BE2C (cell line): ENCODE measurements at regions not wholly inside any gene's neighbourhood (a gene's known extent, or its start where the extent isn't known, plus 50 kb on each side); places are given as distances from the start of the nearest gene placed in this dataset.

Experiments used
- DNase-seq: peaks from one replicate; pipeline ENCODE4 v3.0.0-alpha.2; 2020
- H3K27me3 ChIP-seq: fragments of 250-450 bp; sonication (Bioruptor Pico); 2 replicates; pipeline ENCODE4 v1.5.1; 2020; ENCODE audit warnings: mild to moderate bottlenecking
- H3K36me3 ChIP-seq: fragments of 250-450 bp; sonication (Bioruptor Pico); 2 replicates; pipeline ENCODE4 v1.5.1; 2020; ENCODE audit warnings: mild to moderate bottlenecking
- H3K4me1 ChIP-seq: fragments of 250-450 bp; sonication (Bioruptor Pico); 2 replicates; pipeline ENCODE4 v1.5.1; 2020
- H3K4me3 ChIP-seq: 2 replicates; pipeline ENCODE4 v1.5.1; 2011; ENCODE audit warnings: low read depth, low read length
- H3K9me3 ChIP-seq: fragments of 250-450 bp; sonication (Bioruptor Pico); 2 replicates; pipeline ENCODE4 v1.5.1; 2020
- CTCF ChIP-seq: IDR thresholded peaks from 2 replicates; pipeline ENCODE4 v1.5.1; 2012; ENCODE audit warnings: mild to moderate bottlenecking, low read depth, low read length

GRCh38 chr2:157058161-157058560 is 199.3 kb upstream of the GALNT5 start:
- TF ChIP-seq CTCF, result no peak
- no peak overlapping the region for H3K4me3 ChIP-seq
- no peaks in the 10 kb centered on the region for H3K36me3 ChIP-seq
- no peaks in the 10 kb centered on the region for H3K27me3 ChIP-seq
- H3K9me3 ChIP-seq, result no peaks in the 10 kb centered on the region
- H3K4me1 ChIP-seq, result no peaks in the 10 kb centered on the region
- no peak for DNase-seq

DNA sequence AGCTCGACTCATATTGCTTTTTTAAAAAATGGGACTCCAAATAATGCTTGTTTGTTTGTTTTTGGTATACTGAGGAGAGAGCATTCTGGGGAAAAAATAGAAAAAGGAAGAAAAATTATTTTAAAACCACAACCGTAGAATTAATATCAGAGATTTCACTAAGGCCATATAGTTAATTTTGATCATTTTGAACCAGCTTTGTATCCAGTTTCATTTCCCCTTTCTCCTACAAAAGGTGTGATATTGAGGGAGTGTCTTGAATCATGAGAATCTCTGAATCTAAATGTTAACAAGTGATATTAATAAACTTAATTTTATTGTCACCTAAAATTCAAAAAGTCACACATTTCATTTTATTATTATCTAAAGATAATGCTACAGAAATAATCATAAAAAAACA is 198.5 kb upstream of the GALNT5 start:
- Histone ChIP-seq H3K9me3 (no peaks in the 10 kb centered on the region), H3K36me3 (no peaks in the 10 kb centered on the region), H3K27me3 (no peaks in the 10 kb centered on the region), H3K4me1 (no peaks in the 10 kb centered on the region), H3K4me3 (no peak overlapping the region)
- DNase-seq, result no peak
- TF ChIP-seq CTCF, result no peak

- no peak for DNase-seq
Measured at GRCh38 chr2:157061799-157062198, 195.7 kb upstream of the GALNT5 start.

DNA sequence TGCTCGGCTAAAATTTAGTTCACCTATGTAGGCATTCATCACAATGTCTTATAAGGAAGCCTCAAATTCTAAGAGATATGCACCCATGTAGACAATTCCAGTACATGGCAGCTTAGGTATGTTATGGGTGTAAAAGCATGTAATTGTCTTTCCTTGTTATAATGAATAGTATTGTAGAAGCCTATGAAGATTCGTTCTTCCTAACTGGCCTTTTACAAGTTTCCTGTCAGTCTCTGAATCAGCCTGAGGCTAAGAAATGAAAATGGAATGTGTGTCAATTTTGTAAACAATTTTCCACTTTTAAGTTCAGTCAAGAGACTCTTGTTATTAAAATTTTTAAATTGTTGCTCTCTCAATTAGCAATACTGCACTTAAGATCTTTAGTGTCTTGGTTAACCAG is 189.9 kb upstream of the GALNT5 start:
- no peak for TF ChIP-seq CTCF
- Histone ChIP-seq H3K9me3 (no peaks in the 10 kb centered on the region), H3K27me3 (no peaks in the 10 kb centered on the region), H3K4me1 (no peaks in the 10 kb centered on the region), H3K4me3 (no peak overlapping the region), H3K36me3 (no peaks in the 10 kb centered on the region)
- no peak for DNase-seq

More at GRCh38 chr2:157061799-157062198, 195.7 kb upstream of the GALNT5 start:
- Histone ChIP-seq H3K36me3 (no peaks in the 10 kb centered on the region), H3K4me1 (no peaks in the 10 kb centered on the region), H3K4me3 (no peak overlapping the region), H3K9me3 (no peaks in the 10 kb centered on the region), H3K27me3 (no peaks in the 10 kb centered on the region)
- TF ChIP-seq CTCF, result no peak

DNA sequence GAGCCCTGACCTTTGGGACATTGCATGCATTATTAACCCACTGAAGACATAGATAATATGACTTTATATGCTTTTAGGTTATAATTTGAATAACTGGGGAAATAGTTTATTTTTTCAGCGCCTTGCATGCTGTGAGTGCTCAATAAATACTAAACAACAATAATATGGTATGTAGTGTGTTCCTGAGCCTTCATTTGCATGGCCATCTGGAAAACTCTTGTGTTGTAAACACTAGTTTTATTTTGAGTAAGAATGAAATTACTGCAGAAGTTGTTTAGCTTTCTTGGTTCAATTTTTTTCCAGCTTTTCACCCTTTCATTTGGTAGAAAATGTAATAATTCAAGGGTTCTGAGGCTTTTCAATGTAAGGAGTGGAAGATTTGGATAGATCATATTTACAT is 189.3 kb upstream of the GALNT5 start:
- TF ChIP-seq CTCF, result no peak
- Histone ChIP-seq H3K36me3 (no peaks in the 10 kb centered on the region), H3K4me3 (no peak overlapping the region), H3K27me3 (no peaks in the 10 kb centered on the region), H3K9me3 (no peaks in the 10 kb centered on the region), H3K4me1 (no peaks in the 10 kb centered on the region)
- no peak for DNase-seq

DNA sequence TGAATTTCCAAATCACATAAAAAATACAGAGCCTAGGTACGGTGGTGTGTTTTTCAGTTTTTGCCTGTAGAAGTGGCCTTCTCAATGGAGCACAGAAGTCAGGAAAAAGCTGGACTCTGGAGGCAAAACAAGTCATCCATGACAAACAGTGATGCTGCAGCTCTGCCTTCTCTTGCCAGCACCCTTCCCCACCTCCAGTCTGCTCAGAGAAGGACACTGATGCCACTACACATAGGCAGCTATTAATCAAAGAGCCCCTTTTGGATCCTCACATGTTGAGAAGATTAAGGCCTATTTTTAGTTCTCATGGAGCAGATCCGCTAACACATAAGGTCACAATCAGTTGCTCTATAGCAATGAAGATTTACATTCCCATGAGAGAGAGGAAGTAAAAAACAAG is 181.6 kb upstream of the GALNT5 start:
- no peak for TF ChIP-seq CTCF
- Histone ChIP-seq H3K9me3 (no peaks in the 10 kb centered on the region), H3K27me3 (no peaks in the 10 kb centered on the region), H3K4me1 (no peaks in the 10 kb centered on the region), H3K36me3 (no peaks in the 10 kb centered on the region), H3K4me3 (no peak overlapping the region)
- no peak for DNase-seq
